SIG-M5 (cell line): ENCODE measurements at regions not wholly inside any gene's neighbourhood (a gene's known extent, or its start where the extent isn't known, plus 50 kb on each side); places are given as distances from the start of the nearest gene placed in this dataset.
"Not testable (repeated sequence)": the region's sequence is repeated elsewhere in the genome, so short reads cannot be mapped to it uniquely, and the experiment has no call there.

Experiments used
- DNase-seq: peaks from one replicate; lab custom pipeline; 2025; lab: John Stamatoyannopoulos, UW

DNA sequence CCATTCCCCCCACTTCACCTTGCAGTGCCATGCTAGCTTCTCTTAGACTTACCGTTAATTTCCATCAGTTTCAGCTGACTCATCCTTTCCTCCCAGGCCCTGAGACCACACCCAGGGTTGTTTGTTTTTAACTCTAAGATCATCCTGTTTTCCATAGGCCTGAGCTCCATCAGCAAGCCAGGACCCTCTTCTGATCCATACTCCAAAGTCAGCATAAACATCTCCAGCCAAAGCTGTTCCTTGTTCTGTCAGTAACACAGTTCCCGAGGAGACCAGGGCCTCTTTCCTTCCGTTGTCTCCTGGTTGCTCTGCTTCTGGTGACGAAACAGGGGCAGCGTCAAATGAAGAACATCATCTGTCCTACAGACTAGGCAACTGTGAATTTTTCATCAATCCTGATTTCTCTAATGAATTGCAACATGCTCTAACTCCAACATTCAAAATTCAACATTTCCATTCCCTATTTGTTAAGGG lies 83.8 kb upstream of the HNF1B start:
- no peak for DNase-seq

DNA sequence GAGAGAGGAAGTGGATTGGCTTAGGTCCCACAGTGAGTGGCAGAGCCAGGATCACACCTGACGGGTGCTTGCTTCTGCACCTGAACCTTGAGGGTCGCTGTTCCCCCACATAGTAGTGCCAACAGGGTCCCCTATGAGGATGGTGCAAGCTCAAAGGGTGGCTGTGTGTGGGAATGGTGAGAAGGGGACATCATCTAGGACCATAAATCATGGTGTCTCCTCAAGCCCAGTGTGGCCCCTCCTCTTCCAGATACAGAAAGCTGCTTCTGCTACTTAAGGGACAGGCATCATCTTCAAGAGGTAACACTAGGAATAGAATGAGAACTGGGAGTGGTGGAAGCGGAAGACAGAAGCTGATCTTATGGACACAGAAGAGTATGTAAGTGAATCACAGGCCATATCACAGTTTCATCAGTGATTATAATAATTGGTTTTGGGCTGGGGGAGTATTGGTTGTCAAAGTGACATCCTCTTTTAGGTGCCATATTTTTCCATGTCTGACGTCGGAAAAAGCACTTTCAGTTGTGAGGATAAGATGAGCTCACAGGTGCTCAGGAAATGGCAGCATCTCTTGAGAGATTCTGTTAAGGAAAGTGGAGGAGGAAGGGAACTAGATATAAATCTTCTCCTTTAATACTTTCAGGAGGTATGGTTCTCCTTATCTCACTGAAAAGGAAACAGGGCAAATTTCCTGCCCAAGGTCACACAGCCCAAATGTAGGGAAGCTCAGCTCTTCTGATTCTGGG lies 83.2 kb upstream of the HNF1B start:
- DNase-seq, result no peak

- DNase-seq, result peak; percentile 36
Measured at GRCh38 chr17:37826497-37827430, 81.9 kb upstream of the HNF1B start.

- no peak for DNase-seq
Measured at GRCh38 chr17:37825851-37826250, 81.0 kb upstream of the HNF1B start.

DNA sequence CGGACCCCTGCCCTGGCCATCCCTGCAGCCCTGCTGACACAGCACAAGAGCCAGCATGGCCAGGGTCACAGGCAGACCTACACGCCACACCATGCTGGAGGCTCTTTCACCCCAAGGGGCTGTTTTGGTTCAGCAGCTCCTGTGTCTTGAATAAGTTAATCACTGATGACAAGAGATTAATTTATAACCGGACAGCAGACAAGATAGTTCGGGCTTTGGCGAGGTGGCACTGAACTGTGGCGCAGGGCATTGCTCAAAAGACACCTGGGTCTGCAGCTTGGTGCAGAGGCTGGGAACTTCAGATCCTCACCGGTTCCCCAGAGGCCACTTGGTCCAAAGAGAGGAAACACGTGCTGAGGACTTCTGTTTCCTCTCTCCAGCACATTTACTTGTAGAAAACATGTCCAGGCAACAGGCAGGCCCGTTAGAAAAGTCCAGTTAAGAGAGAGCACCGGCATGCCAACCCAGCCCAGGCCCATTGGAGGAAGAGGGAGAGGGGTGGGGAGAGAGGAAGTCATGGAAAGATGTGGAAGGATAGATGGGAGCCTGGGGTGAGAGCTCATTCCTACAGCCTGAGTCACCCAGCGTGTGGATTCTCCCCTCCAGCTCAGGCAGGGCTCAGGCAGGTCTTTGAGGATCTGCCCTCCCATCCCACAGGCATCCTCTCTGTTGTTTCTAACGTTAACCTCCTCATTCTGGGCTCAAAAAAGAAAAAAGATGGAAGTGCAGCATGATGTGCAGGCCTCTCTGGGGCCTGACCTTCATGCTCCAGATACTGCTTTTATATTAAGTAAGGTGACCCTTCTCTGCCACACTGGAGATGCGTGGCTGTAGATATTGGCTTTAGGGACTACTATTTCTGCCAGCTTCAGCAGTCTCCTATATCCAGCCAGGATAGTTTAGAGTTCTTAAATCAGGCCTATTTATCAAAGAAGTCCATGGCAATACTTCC lies 80.0 kb upstream of the HNF1B start:
- no peak for DNase-seq

DNA sequence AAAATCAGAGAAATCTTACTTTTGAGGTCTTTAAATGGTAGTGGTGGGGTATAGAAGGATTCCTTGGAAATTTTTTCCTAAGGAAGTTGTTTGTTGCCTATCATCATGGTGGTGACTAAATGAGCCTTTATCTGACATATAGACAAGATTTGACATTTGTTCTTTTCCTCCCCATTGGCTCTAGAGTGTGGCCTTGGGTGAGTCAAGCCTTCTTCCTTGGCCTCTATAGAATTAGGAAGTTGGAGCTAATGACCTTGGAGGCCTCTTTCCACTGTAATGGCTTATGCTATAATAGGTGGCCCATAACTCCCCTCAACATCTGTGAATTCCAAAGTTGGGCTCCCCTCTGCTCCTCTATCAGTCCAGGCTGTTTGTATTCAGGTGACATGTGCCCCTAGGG lies 79.1 kb upstream of the HNF1B start:
- no peak for DNase-seq

DNA sequence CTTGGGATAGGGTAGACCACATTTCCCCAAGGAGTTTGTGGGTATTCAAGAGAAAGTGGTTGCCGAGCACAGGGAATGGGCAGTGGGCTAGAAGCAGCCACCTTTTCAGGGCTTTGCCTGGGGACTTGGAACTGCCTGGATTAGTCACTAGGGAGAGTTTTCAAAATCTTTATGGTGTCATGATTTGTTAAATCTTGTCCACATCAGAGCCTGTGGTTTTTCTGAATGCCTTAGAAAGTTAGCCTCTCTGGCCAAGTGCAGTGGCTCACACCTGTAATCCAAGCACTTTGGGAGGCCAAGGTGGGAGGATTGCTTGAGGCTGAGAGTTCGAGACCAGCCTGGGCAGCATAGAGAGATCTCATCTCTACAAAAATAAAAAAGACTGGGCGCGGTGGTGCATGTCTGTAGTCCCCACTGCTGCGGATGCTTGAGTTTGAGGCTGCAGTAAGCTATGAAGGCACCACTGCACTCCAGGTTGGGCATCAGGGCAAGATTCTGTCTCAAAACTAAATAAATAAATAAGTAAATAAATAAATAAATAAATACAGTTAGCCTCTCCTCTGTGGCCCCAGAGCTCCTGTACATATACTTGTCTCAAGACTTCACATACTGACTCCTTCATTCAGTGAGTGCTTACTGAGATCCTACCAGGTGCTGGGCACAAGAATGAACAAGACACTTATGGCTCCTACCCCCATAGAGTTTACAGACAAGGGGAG lies 76.3 kb upstream of the HNF1B start:
- DNase-seq, result no peak

DNA sequence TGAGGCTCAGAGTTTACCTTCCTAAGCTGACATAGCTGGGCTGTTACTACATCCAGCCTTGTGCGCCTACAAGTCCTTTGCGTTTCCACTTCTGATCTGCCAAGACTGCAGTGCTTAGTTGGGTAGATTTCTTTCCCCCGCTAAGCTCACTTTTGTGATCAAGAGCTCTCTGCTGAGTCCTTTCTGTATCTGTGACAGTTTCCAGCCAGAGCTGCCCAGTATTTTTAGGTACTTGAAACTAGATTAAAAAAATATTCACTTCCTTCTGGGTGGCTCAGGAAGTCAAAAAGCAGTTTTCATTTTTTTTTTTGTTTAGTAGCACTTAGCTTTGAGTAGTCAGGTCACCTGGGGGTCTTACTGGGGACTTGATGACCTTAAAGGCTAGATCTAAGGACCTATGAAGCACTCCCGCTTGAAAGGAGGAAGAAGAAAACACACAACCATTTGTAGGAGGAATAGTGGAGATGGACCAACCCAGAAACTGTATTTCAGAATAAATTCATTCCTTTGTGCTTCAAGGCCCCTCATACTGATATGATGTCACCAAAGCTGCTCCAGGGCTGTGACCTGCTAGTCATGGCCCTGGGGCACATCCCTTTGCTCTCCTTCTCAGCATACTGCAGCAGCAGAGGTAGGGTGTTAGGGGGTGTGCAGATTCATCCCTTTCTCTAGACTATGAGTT lies 75.6 kb upstream of the HNF1B start:
- no peak for DNase-seq

GRCh38 chr17:37818689-37819088 lies 73.8 kb upstream of the HNF1B start:
- DNase-seq, result no peak

DNA sequence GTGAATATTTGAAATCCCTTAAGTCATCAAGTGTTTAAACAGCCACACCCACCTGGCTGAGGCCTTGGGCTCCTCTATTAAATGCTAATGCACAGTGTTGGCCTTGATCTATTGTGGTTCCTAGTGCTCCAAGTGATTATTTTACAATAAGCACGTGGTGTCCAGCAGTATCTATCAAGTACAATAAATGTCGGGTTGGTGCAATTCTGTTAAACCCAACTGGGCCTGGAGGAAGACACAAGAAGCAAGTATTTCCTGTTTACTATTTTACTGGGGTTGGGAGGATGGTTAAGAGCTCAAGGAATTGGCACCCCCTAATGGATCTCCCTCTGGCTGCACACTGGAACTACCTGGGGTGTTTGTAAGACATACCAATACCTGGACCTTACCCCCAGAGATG lies 72.1 kb upstream of the HNF1B start:
- no peak for DNase-seq

DNA sequence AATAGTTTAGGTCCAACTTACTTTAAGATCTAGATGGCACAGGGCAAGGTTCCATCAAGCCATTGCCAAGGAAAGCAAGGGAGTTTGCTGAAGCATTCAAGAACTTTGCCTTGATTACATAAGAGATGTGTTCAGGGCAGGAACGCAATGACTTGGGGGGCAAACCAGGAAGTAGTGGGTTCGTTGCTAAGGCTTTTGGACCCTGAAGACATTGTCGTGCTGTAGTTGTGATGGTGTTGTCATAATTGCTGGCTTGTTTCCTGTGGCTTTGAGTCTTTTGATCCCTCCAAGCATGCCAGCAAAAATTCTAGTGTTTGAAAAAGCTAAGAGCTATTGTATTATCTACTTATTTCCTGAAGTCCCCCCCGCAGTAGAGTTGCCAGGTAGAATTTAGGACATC lies 70.7 kb upstream of the HNF1B start:
- no peak for DNase-seq

GRCh38 chr17:37813751-37814150 lies 68.9 kb upstream of the HNF1B start:
- DNase-seq, result no peak

DNA sequence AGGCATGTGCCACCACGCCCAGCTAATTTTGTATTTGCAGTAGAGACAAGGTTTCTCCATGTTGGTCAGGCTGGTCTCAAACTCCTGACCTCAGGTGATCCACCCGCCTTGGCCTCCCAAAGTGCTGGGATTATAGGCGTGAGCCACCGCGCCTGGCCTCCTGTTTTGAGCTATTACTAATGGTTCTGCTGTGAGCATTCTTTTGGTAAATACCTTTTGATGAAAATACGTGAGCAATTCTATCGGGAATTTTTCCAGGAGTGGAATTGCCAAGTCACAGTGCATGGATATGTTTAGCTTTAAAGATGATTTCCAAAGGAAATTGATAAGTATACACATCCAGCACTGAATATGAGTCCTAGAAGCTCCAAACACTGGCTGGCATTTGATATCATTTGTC lies 64.0 kb upstream of the HNF1B start:
- not testable (repeated sequence) for DNase-seq

DNA sequence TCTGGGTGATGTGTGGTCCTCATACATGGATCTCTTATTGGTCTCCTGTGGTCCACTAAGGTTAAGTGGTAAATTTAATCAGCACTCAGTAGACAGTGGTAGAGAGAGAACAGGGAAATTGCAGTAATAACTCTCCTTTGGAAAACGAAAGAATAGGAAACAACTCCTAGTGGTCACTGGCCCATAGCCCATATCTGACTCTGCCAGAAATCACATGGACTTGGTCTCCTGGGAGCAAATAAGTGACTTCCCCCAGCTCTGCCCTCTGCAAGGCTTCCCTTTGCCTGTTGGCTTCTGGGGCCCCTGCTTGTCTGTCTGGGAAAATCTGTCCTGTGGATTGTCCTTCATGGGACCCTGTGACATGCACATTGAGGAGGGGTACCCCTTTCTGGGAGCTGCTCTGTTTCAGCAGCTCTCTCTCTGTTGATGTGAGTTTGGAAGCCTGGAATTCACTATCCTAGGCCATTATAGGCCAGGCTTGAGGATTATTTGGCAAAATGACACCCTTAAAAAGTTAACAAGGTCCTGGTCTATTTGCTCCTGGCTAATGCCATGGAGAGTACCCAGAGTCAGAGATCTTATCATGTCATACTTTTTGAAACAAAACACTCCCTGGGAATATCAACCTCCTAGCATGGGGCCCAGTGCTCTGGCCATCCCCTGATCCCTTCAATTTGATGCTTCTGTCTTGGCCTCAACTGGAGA lies 58.0 kb upstream of the HNF1B start:
- no peak for DNase-seq

DNA sequence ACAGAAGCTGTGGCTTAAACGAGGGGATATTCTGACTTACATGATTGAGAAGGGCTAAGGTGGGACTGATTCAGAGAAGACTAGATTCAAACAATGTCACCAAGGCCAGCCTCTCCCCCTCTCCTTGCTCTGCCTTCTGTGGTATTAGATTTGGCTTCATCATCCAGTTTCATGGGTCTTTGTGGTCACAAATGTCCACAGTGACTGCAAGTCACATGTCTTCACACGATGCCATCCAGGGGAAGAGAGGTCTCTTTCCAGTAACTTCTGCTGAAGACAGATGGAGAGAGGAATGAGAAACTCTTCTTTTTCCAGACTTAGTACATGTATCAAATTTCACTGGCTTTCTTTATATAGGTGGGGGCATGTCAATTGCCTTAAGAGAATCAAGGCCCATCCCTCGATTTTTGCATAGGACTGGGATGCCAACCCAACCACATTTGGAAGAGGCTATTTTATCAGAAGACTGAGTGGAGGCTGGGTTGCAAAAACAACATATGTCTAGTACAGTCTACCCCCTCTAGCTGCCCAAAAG lies 57.3 kb upstream of the HNF1B start:
- DNase-seq, result no peak

- DNase-seq, result no peak
Measured at GRCh38 chr17:37801171-37801570, 56.3 kb upstream of the HNF1B start.

DNA sequence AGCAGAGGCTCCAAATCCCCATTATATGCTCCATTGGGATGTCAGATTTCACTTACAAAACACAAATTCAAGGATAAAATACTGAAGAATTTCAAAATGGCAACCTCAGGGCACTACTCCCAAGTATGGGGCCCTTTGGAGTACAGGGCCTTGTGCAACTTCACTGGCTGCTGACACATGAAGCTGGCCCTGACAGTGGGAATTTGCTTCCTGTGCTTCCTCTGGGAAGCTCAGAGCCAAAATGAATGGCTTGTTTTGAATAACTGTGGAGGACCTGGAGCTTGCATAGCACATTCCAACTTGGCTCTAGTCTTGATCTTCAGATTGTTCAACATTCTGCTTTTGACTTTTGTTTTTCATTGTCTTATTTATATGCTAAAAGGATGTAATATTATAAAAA lies 52.3 kb upstream of the HNF1B start:
- no peak for DNase-seq

- DNase-seq, result no peak
Measured at GRCh38 chr17:37796076-37796475, 51.2 kb upstream of the HNF1B start.
